Effector CD8-positive, alpha-beta T cell (primary cell): ENCODE measurements at regions not wholly inside any gene's neighbourhood (a gene's known extent, or its start where the extent isn't known, plus 50 kb on each side); places are given as distances from the start of the nearest gene placed in this dataset.
"Not testable (repeated sequence)": the region's sequence is repeated elsewhere in the genome, so short reads cannot be mapped to it uniquely, and the experiment has no call there.

Experiments used
- DNase-seq: peaks from one replicate; lab custom pipeline; 2025; lab: John Stamatoyannopoulos, UW

DNA sequence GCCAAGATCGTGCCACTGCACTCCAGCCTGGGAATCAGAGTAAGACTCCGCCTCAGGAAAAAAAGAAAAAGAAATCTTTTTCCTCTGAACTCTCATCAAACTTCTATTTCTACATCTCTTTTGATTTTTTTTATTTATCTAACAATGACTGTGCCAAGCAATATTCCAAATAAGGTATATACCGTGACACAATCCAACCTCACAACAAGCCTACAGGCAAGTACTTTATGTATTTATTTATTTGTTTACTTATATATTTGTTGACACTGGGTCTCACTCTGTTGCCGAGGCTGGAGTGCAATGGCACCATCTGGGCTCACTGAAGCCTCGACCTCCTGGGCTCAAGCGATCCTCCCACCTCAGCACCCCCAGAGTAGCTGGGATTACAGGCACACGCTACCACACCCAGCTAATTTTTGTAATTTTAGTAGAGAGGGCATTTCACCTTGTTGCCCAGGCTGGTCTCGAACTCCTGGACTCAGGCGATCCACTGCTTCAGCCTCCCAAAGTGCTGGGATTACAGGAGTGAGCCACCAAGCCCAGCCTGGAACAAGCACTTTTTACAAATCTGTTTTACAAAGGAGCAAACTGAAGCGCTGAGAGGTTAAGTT lies 94.9 kb upstream of the CHD2 start:
- DNase-seq = no peak

DNA sequence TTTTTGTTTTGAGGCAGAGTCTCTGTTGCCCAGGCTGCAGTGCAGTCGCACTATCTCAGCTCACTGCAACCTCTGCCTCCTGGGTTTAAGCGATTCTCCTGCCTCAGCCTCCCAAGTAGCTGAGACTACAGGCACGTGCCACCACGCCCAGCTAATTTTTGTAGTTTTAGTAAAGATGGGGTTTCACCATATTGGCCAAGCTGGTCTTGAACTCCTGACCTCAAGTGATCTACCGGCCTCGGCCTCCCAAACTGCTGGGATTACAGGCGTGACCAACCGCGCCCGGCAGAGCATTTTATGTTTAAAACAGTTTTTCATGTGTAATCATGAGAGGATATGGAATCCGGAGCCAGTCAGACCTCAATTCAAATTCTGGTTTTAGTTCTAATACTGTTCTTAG lies 94.0 kb upstream of the CHD2 start:
- not testable (repeated sequence) for DNase-seq

DNA sequence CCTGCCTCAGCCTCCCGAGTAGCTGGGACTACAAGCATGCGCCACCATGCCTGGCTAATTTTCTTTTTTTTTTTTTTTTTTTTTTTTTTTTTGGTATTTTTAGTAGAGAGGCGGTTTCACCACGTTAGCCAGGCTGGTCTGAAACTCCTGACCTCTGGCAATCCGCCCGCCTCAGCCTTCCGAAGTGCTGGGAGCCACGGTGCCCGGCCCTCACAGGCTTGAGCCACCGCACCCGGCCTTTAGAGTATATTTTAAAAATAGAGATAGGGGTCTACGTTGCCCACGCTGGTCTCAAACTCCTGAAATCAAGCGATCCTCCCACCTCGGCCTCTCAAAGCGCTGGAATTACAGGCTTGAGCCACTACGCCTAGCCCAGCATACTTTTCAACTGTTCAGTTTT lies 93.4 kb upstream of the CHD2 start:
- no peak for DNase-seq

DNA sequence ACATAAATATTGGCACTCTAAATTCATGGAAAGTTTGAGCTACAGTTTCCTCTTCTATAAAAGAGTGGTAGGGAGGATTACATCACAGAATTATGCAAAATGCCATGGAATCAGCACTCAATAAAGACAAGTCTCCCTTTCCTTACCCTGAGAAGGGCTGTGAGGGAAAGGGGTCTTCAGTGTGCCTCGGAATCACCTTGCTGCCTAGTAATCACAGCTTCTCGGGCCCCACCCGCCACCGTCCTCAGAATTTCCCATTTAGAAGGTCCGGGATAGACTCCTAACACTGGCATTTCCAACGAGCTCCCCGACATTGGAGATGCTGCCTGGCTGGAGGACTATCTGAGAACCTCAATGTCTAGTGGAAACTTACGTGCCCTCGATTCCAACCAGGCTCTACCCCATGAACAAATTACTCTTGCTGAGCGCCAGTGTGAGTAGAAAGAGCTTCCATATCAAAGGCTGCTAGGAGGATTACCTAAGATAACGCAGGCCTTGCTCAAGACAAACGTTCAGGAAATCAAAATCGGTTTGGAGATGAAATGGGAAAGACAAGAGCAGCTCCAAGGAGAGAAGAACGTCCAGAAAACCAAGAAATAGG lies 92.1 kb upstream of the CHD2 start:
- no peak for DNase-seq

DNA sequence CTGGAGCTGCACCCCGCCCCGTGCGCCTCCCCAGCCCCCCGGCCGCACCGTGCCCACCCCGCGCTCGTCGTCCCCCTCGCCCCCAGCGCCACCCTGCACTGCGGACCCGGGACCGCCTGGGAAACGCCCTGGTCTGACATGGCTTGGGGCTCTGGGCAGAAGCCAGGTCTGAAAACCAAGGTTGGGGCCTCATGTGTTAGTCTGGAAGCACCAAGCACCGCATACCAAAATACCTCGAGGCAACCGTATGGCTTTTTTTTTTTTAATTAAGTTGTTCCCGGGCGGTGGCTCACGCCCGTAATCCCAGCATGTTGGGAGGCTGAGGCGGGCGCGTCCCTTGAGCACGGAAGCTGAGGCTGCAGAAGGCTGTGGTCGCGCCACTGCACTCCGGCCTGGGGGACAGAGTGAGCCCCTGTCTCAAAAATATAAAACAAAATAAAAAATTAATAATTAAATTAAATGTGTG lies 91.5 kb upstream of the CHD2 start:
- no peak for DNase-seq

DNA sequence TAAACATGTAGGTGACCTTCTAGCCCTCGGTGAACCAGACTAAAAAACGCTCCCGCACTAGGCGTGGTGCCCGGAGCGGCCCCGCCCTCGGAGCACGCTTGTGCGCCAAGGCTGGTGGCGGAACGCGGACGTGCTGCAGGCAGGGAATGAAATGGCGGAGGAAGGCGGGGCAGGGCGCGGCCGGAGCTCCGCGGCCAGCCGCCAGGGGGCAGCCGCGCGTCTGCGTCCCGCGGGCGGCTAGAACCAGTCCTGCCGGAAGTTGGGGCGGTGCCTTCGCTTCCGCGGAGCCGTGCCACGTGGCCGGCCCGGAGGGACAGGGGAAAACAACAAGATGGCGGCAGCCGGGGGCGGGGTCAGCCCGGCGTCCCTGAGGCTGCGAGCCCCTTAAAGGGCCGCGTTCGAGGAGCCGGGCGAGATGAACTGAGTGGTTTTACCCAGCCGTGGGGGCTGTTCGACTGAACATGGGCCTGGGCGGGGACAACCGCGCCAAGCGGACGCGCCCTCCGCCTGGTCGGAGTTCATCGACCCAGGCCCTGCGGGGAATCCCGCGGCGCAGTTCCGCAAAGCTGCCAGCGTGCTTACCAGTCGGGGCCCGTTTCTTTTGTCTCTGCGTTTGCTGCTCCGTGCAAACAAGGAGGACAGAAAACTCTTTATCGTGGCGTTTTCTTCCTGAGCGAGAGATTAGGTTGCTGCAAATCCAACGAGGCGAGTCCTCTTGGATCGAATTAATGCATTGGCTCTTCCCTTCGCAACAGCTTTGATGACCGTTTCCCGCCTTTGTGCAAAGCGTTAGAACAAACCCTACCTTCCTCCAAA lies 90.9 kb upstream of the CHD2 start:
- peak; percentile 95 for DNase-seq

DNA sequence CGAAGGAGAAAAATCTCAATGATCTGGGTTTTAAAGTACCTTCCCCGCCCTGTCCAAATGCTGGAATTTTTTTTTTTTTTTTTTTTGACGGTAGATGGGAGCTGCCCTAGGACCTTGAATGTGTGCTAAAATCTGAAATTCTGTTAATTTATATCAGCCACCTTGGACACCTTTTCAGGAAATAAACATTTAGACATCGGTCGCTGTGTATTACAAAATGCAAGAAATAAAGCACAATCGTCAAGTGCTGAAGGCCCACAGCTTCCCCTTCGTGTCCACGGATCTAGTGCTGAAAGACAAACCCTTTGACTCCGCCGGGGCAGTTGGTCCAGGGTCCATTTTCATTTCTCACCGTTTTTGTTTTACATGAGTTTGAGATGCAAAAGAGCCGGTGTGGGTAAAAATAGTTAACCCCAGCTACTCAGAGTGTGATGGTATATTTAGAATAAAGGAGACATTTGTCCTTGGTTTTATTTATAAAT lies 90.2 kb upstream of the CHD2 start:
- no peak for DNase-seq

DNA sequence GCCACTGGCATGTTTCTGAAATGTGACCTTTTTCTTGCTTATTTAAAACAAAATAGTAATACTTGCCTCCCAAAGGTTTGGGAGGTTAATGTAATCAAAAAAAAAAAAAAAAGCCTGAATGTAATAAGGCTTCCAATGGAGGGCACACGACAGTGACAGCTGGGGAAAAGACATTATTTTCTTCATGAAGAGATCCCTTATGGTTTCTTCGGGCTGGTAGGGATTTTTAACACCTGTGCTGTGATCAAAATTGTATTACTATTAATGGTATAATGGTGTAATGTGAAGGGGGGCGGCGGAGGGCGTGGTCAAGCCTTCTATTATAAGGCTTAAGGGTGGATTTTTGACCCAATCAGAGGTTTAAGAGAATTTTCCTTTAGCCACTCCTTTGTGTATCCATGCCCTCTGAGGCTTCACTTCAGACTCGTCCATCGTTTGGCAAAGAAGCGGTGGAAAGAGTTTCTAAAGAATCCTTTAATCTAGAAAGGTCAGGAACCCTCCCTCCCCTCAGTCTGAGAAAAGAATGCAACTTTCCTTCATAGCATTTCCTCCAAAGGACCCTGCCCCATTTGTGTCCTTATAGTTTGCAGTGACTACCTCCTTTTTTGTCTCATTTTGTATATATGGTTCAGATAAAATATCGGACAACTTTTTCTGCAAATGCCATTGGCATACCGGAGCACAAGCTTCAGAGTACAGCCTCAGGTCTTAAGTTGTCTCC lies 89.5 kb upstream of the CHD2 start:
- DNase-seq = no peak

DNA sequence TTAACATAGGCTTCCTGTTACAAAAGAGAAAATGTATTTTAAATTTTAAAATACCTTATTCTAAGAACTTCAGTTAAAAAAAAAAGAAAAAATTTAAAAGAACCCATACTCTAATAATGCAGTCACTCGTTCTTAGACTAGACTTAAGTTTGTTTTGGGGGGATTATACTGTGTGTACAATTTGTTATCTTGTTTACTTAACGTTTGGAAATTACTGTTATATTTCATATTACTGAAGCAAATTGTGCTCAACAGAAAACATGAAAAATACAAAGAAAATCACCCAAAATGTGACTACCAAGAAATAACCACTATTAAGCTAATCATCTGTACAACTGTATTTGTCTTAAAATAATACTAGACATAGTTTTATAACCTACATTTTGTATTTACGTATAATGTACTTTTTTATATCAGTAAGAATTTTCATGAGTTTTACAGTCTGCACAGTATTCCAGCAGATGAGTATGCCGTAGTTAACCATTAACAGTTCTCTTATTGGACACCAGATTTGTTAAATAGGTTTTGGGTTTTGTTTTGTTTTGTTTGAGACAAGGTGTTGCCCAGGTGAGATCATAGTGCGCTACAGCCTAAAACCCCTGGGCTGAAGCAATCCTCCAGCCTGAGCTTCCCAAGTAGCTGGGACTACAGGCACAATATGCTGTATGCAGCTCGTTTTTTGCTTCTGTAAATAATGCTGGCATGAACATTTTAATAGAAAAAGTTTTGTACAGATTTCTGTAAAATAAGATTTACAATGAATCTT lies 88.8 kb upstream of the CHD2 start:
- DNase-seq = no peak

DNA sequence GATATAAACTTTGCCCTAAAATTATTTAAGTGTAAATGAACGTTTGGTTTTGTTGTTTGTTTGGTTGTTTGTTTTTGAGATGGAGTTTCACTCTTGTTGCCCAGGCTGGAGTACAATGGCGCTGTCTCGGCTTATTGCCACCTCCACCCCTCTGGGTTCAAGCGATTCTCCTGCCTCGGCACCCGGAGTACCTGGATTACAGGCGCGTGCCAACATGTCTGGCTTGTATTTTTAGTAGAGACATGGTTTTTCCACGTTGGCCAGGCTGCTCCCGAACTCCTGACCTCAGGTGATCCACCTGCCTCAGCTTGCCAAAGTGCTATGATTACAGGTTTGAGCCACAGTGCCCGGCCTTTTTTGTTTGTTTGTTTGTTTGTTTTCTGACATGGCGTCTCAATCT lies 87.9 kb upstream of the CHD2 start:
- no peak for DNase-seq

DNA sequence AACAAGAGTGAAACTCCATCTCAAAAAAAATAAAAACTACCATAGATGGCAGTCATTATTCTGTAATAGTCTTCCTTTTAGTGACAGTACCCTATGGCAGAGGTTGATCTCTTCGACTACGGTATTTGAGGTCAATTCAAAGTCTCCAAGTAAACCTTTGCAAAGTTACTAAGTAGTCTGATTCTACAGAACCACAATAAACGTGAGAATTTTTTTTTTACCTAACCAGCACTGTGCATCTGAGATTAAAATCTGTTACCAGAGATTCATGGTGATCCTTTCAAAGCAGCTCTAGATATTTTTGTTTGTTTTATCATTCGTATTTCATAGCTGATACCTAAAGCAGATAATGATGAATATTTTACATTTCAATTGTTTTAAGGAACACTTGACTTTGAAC lies 86.6 kb upstream of the CHD2 start:
- DNase-seq = no peak

DNA sequence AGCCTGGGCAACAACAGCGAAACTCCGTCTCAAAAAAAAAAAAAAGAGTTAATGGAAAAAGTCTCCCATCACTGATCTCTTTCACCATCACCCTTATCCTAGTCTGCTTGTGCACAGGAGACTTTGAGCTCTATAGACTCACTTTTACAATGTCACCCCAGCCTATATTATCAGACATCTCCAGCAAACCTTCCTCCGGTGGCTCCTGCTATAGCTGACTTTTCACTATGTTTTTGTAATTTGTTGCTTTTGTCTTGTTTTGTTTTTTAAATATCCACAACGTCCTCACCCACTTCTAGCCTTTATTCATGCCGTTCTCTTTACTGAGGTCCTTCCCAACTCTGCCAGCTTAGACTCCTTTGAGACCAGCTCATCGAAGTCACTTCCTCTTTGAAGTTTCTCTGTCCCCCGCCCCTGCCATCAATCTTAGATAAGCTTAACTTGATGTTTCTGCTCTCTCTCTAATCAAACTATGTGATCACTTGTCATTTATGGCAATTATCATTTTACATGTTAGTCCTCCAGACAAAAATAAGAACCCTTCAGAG lies 82.7 kb upstream of the CHD2 start:
- no peak for DNase-seq

DNA sequence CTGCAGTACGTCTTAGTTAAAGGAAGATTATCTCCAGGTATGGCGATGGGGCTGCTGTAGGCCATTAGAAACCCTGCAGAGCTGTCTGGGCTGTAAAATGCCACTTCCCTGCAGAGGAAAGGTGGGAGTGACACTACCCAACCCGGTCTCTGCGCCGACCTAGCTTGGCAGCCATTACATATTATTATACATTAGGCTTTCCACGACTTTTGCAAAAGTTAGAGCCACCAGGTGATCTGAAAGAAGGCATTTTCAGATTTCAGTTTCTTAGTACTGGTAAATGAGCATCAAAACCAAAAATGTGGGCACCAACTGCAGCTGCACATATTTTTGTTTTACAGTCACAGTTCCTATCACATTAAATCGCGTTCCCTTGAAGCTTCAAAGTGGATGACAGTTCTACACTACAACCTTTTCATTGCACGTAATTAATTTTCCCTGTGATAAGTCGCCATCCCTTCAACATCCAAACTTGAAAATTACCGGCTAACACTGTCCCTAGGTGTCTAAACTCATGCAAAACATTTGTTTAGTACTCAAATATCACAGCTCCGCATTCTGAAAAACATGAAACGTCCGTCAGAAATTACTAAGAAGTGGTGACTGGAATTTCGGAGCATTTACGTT lies 81.4 kb upstream of the CHD2 start:
- DNase-seq = no peak

DNA sequence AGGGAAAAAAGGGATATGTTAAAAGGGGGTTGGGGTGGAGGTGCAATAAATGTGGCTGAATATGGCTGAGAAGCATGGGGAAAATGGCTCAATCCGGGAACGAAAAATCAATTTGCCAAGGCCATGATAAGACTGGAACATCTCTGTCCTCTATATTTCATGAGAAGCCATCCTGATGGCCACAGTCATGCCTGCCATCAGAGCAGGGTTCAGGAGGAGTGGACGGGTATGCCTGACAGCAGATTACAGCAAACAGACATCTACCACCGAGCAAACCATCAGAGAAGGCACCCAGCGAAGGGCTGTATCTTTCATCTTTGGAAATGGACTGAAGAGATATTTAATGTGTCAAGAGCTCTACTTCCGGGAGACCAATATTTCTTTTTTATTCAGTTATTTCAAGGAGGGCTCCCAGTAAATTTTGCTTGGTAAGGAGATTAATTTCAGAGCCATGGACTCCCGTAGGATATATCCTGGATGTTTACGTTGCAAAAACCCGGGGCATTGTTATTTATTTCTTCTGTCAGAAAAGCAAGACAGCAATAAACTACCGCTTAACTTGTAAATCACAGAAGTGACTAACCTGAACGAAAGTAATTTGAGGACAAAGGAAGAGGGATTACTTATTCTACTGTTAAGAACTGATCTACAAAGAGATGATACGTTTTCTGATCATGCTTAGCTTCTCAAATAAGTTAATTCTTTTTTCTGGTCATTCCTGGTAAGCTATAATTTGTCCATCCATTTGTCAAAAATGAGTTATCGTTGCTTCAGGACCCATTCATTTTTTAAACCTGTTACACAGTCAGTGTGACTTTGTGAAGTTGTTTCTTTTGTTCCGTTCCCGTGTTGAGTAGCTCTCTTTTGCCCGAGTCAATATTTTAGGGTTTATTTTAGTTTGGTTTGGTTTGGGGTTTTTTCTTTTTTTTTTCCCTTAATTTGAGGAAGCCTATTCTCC lies 80.6 kb upstream of the CHD2 start:
- no peak for DNase-seq

DNA sequence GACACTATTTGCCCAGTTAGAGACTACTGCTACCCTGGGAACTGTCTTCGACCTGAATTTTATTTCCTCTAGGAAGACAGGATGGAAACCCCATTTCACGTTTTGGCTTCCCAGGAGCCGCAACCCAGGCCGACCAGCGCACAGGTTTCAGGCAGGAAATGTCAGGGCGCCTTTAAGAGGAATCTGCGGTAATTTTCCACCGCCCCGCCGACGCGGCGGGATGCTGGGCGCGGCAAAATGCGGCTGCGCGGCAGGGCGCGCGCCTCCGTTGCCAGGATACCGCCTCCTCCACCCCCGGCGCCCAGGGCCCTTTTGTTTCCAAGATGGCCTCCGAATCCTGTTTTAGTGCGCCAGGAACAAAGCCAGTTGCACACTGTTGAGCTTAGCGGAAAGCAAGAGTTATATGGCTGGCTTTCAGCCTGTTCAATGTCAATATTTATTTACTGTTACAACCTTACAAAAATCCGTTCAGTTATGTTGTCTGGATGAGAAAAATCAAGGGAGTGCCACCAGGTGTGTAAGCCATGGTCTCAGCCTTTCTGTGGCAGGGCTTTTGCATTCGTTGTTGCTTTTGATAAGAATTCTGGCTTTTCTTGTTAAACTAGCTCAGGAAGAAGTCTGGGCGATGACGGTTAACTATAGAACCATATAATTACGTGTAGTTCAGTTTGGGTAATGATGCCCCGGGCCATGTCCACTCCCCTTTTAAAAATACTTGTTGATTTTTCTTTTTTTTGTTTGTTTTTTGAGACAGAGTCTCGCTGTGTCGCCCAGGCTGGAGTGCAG lies 79.7 kb upstream of the CHD2 start:
- DNase-seq = peak; percentile 77

DNA sequence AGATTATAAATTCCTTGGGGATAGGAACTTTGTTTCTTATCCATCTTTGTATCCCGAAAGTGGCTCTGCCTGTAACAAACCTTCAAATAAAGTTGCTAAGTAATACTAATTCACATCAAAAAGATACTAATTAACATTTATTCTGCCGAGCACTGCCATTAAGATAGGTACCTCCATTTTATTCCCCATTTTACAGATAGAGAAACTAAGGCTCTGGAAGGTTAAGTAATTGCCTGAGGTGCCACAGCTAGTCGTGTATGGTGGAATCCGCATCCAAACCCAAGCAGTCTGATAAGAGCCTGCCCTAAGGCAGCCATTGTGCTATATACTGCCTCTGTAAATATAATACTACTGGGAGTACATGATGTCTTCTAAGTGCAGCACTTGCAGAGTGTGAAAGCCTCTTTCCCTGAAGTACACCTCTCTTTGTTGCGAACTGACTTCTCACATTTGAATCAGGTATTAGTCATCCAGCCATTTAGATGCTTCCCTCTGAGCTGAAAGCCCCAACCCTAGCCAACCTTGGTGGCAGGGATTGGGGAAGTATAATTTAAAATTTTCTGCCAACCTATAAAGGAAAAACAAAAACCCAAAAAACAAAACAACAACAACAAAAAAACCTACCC lies 78.5 kb upstream of the CHD2 start:
- no peak for DNase-seq

DNA sequence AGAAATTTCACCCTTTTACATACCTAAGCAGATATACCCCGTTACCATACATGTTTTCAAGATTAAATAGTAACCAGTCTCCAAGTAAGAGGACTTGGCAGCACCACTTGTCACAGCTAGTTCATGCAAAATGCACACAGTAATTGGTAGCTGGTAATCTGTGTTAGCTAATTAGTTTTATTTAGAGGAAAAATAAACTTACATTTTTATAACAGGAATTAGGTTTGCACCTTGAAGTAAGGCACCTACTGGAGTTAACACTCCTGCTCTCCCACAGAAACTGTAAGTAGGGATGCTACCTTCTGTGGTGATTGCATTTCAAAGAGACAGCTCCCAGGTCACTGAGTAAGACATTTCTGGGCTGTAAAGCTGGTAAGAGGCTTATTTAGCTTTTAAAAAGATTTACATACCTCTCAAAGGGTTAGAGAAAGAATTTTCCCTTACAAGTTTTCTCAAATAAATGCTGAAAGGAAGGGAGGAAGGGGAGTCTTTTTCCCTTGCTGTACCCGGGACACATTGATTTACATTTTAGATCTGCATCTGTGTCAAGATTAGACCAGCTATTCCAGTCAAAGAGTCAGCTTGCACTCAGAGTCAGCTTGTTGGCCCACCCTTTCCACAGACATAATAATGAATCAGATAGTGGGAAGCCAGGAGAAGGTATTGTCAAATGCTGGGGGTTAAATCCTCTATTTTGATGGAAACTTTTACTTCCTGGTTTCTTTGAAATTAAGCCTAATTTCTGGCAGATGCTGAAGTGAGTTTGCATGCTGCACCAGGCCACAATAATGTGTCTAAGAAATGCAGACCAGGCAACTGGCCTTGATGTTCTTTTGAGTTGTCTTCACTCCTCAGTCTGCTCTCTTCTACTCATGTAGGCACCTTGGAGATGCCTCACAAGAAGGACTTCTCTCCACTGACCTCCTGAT lies 77.6 kb upstream of the CHD2 start:
- no peak for DNase-seq
